ENCODE measurements at regions not wholly inside any gene's neighbourhood (a gene's known extent, or its start where the extent isn't known, plus 50 kb on each side); places are given as distances from the start of the nearest gene placed in this dataset.

GRCh38 chr6:48243071-48243470, 132.1 kb upstream of the PTCHD4 start:
- H3K9me3 Mint-ChIP-seq (ENCODE audit: unreplicated experiment): no peaks in the 10 kb centered on the region
- no peaks in the 10 kb centered on the region for H3K27me3 Mint-ChIP-seq (ENCODE audit: unreplicated experiment)
- TF ChIP-seq CTCF (IDR thresholded peaks at IDR 0.05; ENCODE audit: unreplicated experiment): no peak
- H3K4me1 Mint-ChIP-seq (ENCODE audit: unreplicated experiment): peaks cover 5% of the 10 kb centered on the region
- no peaks in the 10 kb centered on the region for H3K36me3 Mint-ChIP-seq (ENCODE audit: low read depth, unreplicated experiment)
- DNase-seq (ENCODE audit: low spot score): no peak
- H3K4me3 Mint-ChIP-seq (ENCODE audit: unreplicated experiment): no peak overlapping the region
- no peak overlapping the region for H3K27ac Mint-ChIP-seq (ENCODE audit: unreplicated experiment)

DNA sequence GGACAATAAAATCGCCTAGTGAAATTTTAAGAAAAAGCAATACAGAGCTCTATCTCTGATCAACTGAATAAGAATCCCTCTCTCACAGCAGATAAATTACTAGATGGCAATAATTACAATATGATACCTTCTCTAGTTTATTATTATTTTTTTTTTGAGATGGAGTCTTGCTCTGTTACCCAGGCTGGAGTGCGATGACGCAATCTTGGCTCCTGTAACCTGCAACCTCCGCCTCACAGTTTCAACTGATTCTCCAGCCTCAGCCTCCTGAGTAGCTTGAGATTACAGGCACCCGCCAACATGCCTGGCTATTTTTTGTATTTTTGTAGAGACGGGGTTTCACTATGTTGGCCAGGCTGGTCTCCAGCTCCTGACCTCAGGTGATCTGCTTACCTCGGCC, 129.3 kb upstream of the PTCHD4 start:
- Mint-ChIP-seq H3K27me3 (ENCODE audit: unreplicated experiment) (no peaks in the 10 kb centered on the region), H3K36me3 (ENCODE audit: low read depth, unreplicated experiment) (no peaks in the 10 kb centered on the region), H3K4me3 (ENCODE audit: unreplicated experiment) (no peak overlapping the region), H3K27ac (ENCODE audit: unreplicated experiment) (no peak overlapping the region), H3K4me1 (ENCODE audit: unreplicated experiment) (peaks cover 5% of the 10 kb centered on the region), H3K9me3 (ENCODE audit: unreplicated experiment) (no peaks in the 10 kb centered on the region)
- no peak for TF ChIP-seq CTCF (IDR thresholded peaks at IDR 0.05; ENCODE audit: unreplicated experiment)
- no peak for DNase-seq (ENCODE audit: low spot score)

DNA sequence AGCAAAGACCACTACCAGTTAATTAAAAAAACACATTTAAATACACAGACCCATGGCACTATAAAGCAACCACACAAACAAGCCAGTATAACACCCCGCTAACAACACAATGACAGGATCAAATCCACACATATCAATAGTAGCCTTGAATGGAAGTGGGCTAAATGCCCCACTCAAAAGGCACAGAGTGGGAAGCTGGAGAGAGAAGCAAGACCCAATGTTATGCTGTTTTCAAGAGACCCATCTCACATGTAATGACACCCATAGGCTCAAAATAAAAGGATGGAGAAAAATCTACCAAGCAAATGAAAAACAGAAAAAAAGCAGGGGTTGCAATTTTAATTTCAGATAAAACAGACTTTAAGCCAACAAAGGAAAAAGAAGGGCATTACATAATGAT, 125.4 kb upstream of the PTCHD4 start:
- Mint-ChIP-seq H3K9me3 (ENCODE audit: unreplicated experiment) (no peaks in the 10 kb centered on the region), H3K27ac (ENCODE audit: unreplicated experiment) (no peak overlapping the region), H3K4me3 (ENCODE audit: unreplicated experiment) (no peak overlapping the region), H3K4me1 (ENCODE audit: unreplicated experiment) (peaks cover 5% of the 10 kb centered on the region), H3K27me3 (ENCODE audit: unreplicated experiment) (no peaks in the 10 kb centered on the region), H3K36me3 (ENCODE audit: low read depth, unreplicated experiment) (no peaks in the 10 kb centered on the region)
- no peak for DNase-seq (ENCODE audit: low spot score)
- TF ChIP-seq CTCF (IDR thresholded peaks at IDR 0.05; ENCODE audit: unreplicated experiment): no peak

GRCh38 chr6:48233063-48233462, 122.1 kb upstream of the PTCHD4 start:
- Mint-ChIP-seq H3K9me3 (ENCODE audit: unreplicated experiment) (no peaks in the 10 kb centered on the region), H3K4me3 (ENCODE audit: unreplicated experiment) (no peak overlapping the region), H3K36me3 (ENCODE audit: low read depth, unreplicated experiment) (no peaks in the 10 kb centered on the region), H3K4me1 (ENCODE audit: unreplicated experiment) (no peaks in the 10 kb centered on the region), H3K27ac (ENCODE audit: unreplicated experiment) (no peak overlapping the region), H3K27me3 (ENCODE audit: unreplicated experiment) (no peaks in the 10 kb centered on the region)
- TF ChIP-seq CTCF (IDR thresholded peaks at IDR 0.05; ENCODE audit: unreplicated experiment): no peak
- no peak for DNase-seq (ENCODE audit: low spot score)

DNA sequence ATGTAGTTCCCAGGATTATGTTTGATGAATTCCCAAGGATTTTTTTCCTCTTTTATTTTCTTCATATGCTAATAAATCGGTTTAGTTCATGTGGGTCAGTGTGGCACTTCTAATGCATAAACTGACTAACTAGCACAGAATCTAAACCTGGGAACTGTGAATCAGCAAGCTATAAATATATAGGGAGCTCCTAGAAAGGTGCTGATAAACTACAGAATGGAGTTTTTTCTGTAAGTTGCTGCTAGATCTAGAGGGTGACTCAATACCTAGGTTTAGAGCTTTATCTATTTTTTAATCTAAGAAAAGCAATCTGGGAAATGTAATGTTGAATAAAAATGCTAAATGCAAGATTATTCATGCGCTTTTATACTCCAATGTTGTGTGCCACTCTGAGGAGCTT, 118.8 kb upstream of the PTCHD4 start:
- H3K27me3 Mint-ChIP-seq (ENCODE audit: unreplicated experiment): no peaks in the 10 kb centered on the region
- H3K4me1 Mint-ChIP-seq (ENCODE audit: unreplicated experiment): no peaks in the 10 kb centered on the region
- H3K27ac Mint-ChIP-seq (ENCODE audit: unreplicated experiment): no peak overlapping the region
- H3K9me3 Mint-ChIP-seq (ENCODE audit: unreplicated experiment): no peaks in the 10 kb centered on the region
- DNase-seq (ENCODE audit: low spot score): no peak
- no peak overlapping the region for H3K4me3 Mint-ChIP-seq (ENCODE audit: unreplicated experiment)
- TF ChIP-seq CTCF (IDR thresholded peaks at IDR 0.05; ENCODE audit: unreplicated experiment): no peak
- H3K36me3 Mint-ChIP-seq (ENCODE audit: low read depth, unreplicated experiment): no peaks in the 10 kb centered on the region
